ENCODE measurements at regions not wholly inside any gene's neighbourhood (a gene's known extent, or its start where the extent isn't known, plus 50 kb on each side); places are given as distances from the start of the nearest gene placed in this dataset.
A peak's percentile ranks its signal among the peaks of the same experiment; 100 is the strongest.

GRCh38 chr10:130990486-130990885, 321.0 kb downstream of the TCERG1L start:
- no peak for DNase-seq

GRCh38 chr10:130992802-130993523, 318.6 kb downstream of the TCERG1L start:
- DNase-seq, result no peak

GRCh38 chr10:130993612-130994011, 317.9 kb downstream of the TCERG1L start:
- DNase-seq, result no peak

- DNase-seq, result no peak
These were observed 317.3 kb downstream of the TCERG1L start for GRCh38 chr10:130994191-130994590.

GRCh38 chr10:130994845-130995244, 316.7 kb downstream of the TCERG1L start:
- DNase-seq, result no peak

GRCh38 chr10:130997267-130998045, 314.1 kb downstream of the TCERG1L start:
- DNase-seq, result no peak

- no peak for DNase-seq
These were observed 313.5 kb downstream of the TCERG1L start for GRCh38 chr10:130998046-130998435.

GRCh38 chr10:130998642-130999041, 312.9 kb downstream of the TCERG1L start:
- no peak for DNase-seq

- no peak for DNase-seq
These were observed 311.9 kb downstream of the TCERG1L start for GRCh38 chr10:130999376-131000202.

GRCh38 chr10:131000244-131000643, 311.3 kb downstream of the TCERG1L start:
- DNase-seq, result no peak

GRCh38 chr10:131000743-131001142, 310.8 kb downstream of the TCERG1L start:
- no peak for DNase-seq

- peak; percentile 17 for DNase-seq
These were observed 310.1 kb downstream of the TCERG1L start for GRCh38 chr10:131001438-131001837.

- peak; percentile 50 for DNase-seq
These were observed 309.3 kb downstream of the TCERG1L start for GRCh38 chr10:131002031-131002861.

- peak; percentile 28 for DNase-seq
These were observed 308.1 kb downstream of the TCERG1L start for GRCh38 chr10:131003455-131003854.

- no peak for DNase-seq
These were observed 307.2 kb downstream of the TCERG1L start for GRCh38 chr10:131004276-131004675.

GRCh38 chr10:131006458-131007256, 304.9 kb downstream of the TCERG1L start:
- peak; percentile 38 for DNase-seq

- DNase-seq, result no peak
These were observed 301.7 kb downstream of the TCERG1L start for GRCh38 chr10:131009791-131010190.

- no peak for DNase-seq
These were observed 300.5 kb downstream of the TCERG1L start for GRCh38 chr10:131010965-131011575.

GRCh38 chr10:131011936-131012640, 299.4 kb downstream of the TCERG1L start:
- no peak for DNase-seq

- DNase-seq, result no peak
These were observed 298.9 kb downstream of the TCERG1L start for GRCh38 chr10:131012641-131012985.
